Activated gamma-delta T cell treated with Interleukin-2 at 50 U/mL for 16 hours (primary cell): ENCODE measurements at regions not wholly inside any gene's neighbourhood (a gene's known extent, or its start where the extent isn't known, plus 50 kb on each side); places are given as distances from the start of the nearest gene placed in this dataset.
"Not testable (repeated sequence)": the region's sequence is repeated elsewhere in the genome, so short reads cannot be mapped to it uniquely, and the experiment has no call there.

Experiments
- DNase-seq: peaks from one replicate; pipeline ENCODE4 v3.0.0-alpha.2; 2020

- no peak for DNase-seq
These were observed 605.6 kb upstream of the TEX47 start for GRCh38 chr7:89401099-89401498.

DNA sequence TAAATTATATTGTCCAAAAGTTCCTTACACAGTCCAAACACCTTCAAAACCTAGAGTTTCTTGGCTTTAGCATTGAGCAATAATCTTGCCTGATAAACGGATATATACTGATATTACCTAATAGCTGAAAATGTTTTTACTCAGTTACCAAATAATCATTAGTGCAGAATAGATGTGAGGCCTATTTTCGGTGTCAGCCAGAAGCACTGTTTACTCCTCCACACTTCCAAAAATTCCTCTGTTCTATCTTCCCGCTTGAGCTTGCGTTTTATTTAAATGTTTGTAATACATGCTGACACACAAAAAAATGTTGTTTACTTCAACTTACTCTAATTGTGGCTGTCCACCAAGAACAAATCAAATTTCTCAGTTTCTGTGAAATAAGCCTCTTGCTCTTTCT, 606.2 kb upstream of the TEX47 start:
- no peak for DNase-seq

GRCh38 chr7:89451911-89452310, 656.4 kb upstream of the TEX47 start:
- no peak for DNase-seq

DNA sequence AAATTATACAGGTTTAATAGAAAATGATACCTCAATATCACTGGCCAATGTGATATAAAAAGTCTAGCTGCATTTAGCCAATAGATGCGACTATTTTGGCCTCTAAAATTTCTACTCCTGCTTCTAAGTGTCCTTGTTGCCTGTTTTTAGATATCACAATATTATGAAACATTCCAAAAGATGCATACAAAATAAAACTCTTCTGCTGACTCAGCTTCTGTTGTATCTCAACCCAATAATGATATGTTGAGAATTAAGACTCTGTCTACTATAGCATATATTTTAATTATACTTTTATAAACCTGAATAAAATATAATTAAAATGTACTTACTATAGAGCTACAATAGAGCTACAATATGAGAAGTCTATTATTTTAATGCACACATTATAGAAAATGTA, 661.0 kb upstream of the TEX47 start:
- no peak for DNase-seq

GRCh38 chr7:89458114-89458513, 662.6 kb upstream of the TEX47 start:
- no peak for DNase-seq

DNA sequence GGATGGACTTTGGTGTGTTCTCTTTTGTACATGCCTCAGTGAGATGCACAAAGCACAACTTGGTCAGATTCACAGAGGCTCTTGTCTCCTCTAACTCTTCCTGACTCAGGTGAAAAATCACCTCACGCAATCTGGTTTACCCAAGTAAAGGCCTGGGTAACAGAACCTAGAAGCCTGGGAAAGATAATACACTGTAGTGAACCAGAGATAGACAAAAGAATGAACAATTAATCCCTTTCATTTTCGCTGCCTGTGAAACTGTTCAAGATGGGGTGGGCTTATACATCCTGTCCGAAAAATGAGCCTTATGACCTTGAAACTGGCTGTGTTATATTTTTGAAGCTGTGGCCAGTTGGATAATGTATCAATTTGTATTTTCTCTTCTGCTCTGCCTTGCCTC, 678.9 kb upstream of the TEX47 start:
- DNase-seq = no peak

GRCh38 chr7:89477991-89478390, 676.3 kb upstream of the STEAP1 start:
- no peak for DNase-seq

DNA sequence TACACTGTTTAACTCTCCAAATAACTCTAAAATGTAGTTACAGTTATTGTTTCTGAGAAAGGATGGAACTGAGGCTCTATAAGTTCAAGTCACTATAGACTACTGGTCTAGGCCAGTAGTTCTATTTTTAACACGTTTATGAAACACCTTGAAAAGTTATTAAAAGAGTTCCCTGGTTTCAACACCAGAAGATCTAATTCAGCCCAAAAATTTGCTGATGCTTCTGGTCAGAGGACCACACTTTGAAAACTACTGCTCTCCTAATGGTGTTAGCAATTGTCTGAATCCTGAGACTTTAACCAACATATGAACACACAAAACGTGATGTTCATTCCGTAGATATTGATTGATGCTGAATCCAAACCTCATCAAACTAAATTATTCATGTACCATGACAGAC, 658.6 kb upstream of the STEAP1 start:
- no peak for DNase-seq

DNA sequence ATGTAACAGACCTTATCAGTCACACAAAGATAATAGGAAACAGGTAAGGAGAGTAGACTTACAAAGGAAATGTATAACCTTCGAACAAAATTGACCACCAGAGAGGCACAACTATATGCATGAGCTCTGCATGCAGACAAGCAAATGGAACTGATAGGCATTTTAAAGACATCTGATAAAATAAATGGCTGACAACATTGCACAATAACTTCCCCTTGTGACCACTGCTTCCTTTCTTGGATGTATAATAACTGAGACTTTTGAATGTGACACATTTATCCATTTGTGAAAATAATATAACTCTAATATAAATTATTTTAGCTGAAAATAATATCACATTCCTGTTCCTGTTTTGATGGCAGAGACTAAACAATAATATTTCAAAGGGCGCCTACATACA, 654.2 kb upstream of the STEAP1 start:
- DNase-seq = no peak

DNA sequence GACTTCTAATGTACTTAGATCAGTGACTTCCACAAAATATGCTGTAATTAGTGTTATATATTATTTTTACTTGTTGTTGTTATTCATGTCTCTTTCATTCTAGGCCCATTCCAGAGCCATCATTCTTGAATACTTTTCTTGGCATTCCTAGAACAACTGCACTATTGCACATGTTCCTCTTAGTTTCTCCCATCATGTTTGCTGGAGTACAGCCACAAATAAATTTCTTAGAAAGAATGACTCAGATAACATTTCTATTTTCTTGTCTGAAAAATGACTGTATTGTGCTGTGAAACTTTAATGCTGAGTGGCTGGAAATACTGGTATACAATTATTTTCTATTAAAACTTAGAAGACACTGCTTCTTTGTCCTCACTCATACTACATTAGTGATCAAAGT, 651.0 kb upstream of the STEAP1 start:
- DNase-seq = no peak

DNA sequence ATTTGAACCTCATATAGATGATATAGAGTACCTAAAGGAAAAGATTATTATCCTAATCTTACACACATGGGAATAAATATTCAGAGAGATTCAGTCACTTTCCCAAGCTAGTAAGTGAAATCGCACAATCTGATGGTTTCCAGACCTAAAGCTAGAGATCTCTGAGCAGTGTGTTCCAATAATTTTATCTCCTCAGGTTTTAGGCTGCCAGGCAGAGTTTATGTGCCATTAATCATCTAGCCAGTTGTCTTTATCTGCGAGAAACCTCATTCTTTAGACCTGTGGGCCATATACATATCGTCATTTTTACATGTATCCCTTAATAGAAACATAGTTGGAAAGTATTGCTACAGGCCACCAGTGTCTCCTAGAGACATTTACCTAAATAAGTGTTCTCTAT, 647.2 kb upstream of the STEAP1 start:
- no peak for DNase-seq

DNA sequence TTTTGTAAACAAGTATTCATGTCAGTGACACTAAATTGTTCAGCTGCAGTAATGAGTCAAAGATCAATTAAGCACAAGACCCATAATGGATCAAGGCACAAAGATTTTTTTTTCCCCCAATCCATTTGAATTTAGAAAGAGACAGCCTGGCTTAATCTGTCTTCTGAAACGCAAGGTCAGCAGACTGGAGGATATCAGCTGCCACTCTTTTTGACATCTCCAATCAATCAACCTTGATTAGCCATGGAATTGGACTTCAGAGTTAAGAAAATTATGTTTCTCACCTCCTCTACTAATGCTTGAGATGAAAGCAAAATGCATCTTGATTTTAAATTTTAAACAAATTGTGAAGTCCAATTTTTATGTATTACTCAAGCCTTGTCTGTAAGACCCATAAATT, 642.4 kb upstream of the STEAP1 start:
- no peak for DNase-seq

DNA sequence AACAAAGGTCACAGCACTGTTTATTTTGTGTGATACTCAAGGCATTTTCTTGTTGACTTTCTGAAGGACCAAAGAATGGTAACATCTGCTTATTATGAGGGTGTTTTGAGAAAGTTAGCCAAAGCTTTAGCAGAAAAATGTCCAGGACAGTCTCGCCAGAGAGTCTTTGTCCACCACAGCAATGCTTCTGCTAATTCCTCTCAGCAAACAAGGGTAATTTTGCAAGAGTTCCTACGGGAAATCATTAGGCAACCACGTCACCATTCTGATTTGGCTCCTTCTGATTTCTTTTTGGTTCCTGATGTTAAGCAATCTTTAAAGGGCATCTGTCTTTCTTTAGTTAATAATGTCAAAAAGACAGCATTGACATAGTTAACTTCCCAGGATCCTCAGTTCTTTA, 639.3 kb upstream of the STEAP1 start:
- DNase-seq = no peak

GRCh38 chr7:89517815-89518214, 636.5 kb upstream of the STEAP1 start:
- no peak for DNase-seq

- no peak for DNase-seq
These were observed 604.5 kb upstream of the STEAP1 start for GRCh38 chr7:89549768-89550167.

DNA sequence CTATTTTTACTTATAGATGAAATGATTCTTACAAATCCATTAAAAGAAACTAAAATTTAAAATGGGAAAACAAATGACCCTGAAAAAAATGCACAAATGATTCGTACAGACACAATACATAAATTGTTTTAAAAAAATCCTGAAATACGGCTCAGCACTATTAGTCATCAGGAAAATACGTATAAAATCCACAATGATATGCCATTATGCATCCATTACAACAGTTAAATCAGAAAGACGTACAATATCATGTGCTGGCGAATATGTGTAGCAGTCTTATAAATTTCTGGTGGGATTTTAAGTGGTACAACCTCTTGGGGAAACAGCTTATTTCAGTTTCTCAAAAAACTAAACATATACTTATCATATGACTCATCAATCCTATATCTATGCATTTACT, 600.1 kb upstream of the STEAP1 start:
- DNase-seq = no peak

DNA sequence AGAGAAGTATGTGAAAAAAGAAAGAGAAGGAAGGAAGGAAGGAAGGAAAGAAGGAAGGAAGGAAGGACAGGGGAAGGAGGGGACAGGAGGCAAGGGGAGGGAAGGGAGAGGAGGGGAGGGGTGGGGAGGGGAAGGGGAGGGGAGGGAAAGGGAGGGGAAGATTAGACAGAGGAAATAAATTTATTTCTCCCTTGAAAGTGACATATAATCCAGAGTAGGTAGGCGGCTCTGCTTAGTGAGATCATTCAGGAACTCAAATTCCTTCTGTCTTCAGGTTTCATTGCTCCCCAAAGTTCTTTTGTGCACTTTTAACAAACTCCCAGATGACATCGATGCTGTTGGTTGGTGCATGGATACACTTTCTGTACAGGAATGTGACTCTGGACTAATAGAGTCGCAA, 594.7 kb upstream of the STEAP1 start:
- no peak for DNase-seq

- no peak for DNase-seq
These were observed 590.7 kb upstream of the STEAP1 start for GRCh38 chr7:89563597-89563996.

- no peak for DNase-seq
These were observed 569.4 kb upstream of the STEAP1 start for GRCh38 chr7:89584896-89585295.

GRCh38 chr7:89593125-89593524, 561.1 kb upstream of the STEAP1 start:
- DNase-seq = no peak

- no peak for DNase-seq
These were observed 551.3 kb upstream of the STEAP1 start for GRCh38 chr7:89602984-89603383.

DNA sequence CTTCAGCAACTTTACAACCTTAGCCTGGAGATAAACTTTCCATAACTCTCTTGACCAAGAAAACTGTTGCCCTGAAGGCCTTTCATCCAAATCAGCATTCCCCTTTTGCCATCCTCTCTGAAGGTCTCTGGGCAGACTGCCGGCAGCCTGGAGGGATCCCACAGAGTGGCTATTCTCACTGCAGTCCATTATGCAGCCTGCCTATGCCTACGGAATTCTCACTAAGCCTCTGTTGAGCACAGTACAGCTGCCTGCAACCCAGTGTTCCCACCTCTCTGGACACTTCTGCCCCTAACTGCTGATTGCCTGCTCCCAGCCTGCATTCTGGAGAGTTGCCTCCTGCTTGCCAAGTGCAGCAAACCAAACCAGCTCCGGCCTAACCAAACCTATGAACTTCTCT, 548.9 kb upstream of the STEAP1 start:
- no peak for DNase-seq

DNA sequence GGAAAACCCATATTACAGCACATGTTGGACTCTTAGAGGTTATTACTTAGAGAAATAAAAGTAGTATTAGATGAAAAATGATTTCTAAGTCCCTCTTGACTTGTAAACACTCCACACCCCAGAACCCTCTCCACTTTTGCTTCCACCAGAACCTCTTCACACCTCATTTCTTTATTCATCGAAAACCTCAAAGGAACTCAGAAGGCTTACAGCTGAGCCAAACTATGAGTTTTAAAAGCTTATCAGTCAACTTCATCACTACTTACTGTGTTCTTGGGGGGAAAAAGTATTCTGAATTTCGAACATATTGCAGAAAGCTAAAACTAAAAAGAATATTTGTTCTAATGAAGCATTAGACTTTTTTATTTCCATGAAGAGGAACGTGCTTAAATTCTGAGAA, 547.8 kb upstream of the STEAP1 start:
- no peak for DNase-seq

DNA sequence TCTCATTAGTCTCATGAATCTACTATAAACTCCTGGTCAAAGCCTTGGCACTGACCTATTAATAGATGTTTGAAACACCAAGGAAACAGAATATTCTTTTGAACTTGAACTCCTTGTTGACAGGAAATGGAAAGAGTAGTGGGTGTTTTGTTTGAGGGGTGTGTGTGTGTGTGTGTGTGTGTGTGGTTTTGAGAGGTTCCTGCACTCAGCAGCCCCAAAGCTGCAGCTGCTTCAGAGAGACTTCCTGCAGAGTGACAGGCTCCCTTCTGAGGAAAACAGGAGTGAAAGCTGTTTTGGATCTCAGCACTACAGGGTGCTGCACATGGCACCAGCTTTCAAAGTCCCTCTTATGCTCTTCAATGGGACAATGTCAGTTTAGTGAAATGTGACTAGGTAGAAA, 546.5 kb upstream of the STEAP1 start:
- peak; percentile 24 for DNase-seq

GRCh38 chr7:89616829-89617228, 537.4 kb upstream of the STEAP1 start:
- not testable (repeated sequence) for DNase-seq

DNA sequence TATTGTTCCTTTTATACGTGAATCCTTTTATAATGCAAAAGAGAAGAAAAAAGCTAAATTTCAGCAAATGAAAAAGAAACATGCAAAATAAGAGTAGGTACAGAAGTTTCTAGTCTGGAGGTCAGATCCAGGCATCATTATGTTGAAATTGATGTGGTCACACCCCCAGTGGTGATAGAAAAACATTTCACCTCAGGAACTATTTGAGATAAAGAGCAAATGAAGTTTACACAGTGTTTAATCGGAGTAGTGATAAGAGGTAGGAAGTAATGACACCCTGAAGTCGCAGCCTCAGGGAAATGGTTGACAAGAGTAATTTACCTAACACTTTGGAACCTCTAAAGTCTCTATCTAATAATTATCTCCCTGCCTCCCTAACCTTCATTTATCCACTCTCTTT, 536.0 kb upstream of the STEAP1 start:
- DNase-seq = no peak
